NK-92 treated with Interleukin-12 subunit alpha and Interleukin-12 subunit beta, amount 100 ng/mL, for 24 hours (cell line): ENCODE measurements at regions not wholly inside any gene's neighbourhood (a gene's known extent, or its start where the extent isn't known, plus 50 kb on each side); places are given as distances from the start of the nearest gene placed in this dataset.

Source experiments
- DNase-seq: peaks from one replicate; lab custom pipeline; 2025; lab: John Stamatoyannopoulos, UW

DNA sequence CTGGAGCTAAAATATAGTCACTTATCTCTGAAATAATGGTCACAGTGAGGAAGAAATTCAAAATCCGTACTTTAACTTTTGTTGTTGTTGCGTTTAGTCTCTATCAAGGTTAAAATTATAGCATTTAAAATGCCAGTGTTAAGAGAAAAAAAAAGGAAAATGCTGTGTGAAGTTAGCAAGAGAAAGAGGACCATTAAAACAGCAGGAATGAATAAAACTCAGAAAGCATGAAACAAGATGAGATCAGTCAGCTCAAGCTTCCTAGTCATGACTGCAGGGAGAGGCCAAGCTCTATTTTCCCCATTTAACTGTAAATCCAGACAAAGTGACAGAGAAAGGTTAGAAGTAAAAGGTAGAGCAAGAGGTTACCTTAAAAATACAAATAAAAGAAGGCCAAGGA lies 281.7 kb upstream of the ATP5MC3 start:
- no peak for DNase-seq

DNA sequence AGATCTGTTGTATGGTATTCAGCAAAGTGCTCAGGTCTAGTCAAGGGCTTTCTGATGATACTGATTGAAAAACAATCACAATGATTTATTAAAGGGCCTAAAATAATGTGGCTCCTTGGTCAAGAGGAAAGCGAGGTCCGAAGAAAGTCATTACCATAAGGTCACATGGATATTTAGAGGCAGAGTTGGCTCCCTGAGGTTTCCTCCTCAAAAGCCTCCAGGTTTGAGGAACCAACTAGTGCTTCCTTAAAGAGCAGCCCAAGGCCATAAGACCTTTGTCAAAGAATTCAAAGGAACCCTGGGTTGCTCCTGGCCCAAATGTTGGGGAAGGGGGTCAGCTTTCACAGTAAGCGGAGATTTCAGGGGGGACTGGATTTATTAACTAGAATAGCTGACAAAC lies 280.7 kb upstream of the ATP5MC3 start:
- no peak for DNase-seq

DNA sequence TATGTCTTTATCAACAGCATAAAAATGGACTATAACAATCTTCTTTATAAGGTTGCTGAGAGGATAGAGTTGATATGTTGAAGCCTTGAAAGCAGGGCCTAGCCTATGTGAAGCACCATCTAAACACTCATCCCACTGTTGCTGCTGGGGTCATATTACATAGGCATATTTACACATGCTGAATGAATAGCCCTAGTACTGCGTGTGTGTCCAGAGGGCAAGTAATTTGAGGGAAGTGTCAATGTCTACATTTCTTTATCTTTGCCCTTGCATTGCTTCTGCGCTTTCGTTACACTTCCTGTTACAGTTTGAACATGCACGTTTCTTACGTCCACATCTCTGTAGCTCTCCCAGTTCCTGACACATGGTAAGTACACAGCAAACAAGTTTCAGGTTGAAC lies 280.3 kb upstream of the ATP5MC3 start:
- DNase-seq, result no peak

DNA sequence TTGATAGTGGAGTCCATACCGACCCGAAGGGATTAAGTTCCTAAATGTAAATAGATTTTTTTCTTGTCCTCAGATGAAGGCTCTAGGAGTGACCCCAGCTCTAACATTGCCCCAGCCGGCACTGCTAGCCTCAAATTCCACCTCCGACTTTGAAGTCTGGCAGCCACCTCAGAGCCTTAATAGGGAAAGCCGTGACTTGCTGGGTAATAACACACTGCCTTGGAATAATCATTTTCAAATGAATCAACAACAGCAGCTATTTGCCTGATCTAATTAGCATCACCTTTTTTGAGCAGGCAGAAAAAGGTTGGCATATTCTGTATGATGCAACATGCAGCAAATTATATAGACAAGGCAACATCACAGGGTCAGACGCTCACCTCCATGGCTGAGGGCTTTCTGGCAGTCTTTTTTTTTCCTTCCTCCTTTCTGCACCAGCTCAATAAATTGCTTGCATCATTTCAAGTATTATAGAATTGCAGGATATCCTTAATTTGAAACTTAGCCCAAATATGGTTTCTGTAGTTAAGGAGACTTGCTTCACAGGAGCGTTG lies 276.5 kb upstream of the ATP5MC3 start:
- DNase-seq, result no peak

DNA sequence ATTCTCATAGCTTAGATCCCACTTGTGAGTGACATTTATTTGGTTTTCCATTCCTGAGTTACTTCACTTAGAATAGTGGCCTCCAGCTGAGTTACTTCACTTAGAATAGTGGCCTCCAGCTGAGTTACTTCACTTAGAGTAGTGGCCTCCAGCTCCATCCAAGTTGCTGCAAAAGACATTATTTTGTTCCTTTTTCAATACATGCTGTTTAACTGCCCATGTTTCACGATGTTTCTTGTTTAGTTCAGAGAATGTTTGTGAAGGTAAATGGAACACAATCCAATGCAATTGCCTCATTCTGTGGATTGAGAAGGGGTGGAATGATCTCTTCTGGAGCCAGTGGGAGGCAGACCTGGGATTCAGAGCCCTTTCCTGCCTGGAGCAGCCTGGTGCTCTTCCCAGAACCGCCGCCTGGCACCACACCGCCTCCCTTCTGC lies 273.5 kb upstream of the ATP5MC3 start:
- DNase-seq, result no peak

DNA sequence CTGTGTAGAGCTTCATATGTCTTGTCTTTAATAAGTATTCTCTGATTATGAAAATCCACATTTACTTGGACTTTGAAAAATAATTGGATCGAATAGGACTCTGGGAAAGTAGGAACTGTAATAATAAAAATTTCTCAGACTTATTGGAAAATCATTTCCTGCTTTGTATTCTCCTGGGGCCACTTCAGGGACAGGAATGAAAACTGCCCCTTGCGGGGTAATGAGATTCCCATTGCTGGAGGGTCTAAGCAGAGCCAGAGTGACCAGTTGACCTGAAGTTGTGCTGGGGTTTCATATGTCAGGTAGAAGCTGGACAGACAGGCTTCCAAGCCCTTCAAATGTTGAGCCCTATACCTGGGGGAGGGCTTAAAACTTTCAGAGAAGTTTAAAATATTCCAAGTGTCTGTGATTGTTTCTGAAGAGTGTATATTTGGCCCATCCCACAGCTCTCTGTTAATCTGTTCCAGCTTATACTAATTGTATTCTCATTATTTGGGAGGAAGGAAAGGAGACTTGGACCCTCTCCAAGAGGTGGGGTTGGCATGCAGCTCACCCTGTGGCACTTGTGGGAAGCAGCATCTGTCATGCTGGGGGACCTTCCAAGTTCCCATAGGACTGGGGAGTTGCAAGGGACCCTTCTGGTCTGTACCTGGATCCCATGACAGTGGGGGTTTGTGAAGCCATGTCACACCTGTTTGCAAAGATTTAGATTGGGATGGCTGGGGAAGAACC lies 268.7 kb upstream of the ATP5MC3 start:
- no peak for DNase-seq

DNA sequence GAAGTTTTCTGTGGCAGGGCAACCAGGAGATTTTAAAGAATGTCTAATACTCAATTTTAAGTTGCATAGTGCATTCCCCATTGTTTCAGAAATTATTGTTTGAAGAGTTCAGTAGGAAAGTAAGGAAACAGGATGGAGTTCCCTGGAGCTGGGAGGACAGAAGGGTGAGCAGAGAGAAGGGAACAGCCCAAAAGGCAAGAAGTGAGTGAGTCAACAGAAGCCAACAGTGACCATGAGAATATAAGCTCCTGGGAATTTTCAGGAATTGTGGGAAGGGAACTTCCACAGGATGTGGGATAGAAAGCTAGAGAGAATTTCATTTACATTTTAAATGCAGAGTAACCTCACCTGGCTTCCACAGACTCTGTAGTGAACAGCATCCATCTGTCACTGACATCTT lies 268.1 kb upstream of the ATP5MC3 start:
- no peak for DNase-seq

DNA sequence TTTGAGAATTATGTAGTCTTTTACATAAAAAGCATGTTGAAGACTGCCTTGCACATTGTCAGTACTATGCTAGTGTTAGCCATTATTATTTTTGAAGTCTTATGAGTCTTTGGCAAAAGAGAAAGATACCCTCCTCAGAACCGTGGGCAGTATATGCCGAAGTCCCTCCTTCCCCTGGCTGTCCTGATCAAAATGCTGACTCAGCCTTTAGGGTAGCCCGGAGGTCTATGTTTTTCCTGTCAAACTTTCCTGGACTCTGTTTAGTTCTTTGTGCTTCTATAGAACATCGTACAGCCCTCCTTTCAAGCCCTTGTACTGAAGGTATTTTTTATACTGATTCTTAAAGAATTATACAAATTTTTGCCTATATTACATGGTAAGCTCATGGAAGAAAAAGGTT lies 264.7 kb upstream of the ATP5MC3 start:
- DNase-seq, result no peak

DNA sequence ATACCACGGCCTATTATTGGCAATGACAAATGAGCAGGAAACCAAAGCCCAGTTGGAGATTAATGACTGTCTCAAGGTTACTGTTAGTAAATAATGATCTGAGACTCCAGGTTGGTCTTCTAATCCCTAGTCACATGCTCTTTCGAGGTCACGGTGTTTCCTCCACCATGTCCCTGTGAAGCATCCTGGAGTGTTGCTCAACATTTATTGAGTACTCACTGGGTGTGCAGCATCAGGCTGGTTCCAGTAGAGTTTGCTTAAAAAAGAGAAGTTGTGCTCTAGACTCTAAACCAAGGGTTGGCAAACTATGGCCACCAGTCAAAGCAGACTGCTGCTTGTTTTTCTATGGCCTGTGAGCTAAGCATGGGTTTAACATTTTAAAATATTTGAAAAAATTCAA lies 263.8 kb upstream of the ATP5MC3 start:
- no peak for DNase-seq

DNA sequence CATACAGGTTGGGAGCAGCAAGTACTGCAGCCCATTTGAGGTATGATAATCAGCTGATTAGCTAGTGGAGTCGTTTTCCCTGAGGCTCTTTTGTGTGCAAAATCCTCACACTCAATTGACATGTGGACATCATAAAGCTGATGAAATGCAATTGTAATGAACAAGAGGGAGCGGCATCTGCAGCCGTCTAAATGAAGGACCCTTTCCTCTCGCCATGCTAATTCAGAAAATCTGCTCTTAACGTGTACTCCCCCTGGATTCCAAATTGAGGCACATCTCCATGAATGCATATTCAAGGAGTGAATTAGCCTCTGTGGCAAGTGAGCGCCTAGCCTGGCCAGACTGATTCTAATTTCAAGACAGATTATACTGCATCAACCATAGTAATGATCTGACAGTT lies 260.9 kb upstream of the ATP5MC3 start:
- no peak for DNase-seq

DNA sequence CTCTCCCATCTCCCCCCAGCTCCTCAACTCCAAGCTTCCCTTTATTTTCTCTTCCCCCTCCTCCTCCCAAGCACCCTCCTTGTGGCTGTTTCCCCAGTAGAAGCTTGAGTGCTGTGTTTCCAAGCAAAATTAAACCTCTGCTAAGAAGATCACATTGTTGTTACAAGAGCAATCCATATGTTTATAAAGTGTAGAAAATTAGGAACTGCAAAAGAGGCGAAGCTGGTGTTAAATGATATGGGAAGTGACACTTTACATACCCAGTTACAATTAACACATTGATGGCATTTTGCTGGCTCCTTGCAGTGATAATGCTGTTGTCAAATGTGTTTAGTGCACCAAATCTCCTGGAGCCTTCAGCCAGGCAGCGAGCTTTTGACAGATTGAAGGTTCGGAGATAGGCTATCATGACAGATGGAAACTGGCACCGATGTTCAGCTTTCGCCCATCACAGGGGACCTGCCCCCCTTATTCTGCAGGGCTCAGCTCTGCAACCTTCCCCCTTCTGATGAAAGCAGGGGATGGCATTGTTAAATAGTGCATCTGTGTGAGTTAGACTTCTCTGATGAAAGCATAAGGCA lies 259.8 kb upstream of the ATP5MC3 start:
- no peak for DNase-seq

DNA sequence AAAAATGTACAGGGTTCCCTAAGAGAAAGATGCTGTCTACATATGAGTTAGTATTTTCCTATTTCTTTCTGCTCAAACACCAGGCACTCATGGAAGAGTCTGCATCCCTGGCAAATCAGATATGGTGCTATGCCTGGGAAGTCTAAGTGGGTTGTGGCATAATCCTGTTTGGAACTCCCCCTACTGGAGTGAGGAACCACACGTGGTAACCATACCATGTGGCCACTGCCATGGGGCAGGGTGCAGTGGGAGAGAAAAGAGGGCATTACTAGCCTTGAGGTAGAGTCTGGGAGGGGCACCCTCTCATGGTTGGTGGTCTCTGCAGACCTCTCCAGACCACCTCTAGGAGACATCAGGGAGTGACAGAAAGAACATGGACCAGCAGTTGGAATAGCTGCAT lies 257.9 kb upstream of the ATP5MC3 start:
- DNase-seq, result no peak

DNA sequence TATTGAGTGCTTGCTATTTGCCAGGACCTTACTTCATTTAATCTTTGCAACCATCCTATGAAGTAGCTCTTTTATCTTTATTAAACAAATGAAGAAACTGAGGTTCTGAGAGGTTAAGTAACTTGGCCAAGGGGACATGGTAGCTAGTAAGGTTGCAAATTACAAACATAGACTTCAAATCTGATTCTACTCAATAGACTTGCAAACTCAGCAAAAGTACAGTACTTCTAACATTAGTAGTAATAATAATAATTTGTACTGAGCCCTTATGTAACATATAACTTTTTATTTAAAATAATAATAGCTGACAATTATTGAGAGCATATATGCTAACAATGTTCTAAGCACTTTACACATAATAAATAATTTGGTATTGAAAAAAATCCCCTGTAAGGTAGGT lies 255.7 kb upstream of the ATP5MC3 start:
- DNase-seq, result no peak

DNA sequence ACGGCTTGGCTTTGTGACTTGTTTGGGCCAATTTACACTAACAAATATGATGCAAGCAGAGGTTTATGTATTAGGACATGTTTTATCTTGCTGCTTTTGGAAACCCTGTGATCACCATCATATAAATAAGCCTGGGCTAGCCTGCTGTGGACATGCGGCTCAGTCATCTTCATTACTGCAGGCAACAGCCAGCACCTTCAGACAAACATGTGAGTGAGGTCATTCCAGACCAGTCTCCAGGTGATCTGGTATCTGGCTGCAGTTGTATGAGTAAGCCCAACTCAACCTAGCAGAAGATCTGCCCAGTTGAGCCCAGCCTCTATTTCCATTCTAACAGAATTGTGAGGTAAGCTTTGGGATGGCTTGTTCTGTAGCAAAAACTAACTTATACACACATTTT lies 254.6 kb upstream of the ATP5MC3 start:
- DNase-seq, result no peak

DNA sequence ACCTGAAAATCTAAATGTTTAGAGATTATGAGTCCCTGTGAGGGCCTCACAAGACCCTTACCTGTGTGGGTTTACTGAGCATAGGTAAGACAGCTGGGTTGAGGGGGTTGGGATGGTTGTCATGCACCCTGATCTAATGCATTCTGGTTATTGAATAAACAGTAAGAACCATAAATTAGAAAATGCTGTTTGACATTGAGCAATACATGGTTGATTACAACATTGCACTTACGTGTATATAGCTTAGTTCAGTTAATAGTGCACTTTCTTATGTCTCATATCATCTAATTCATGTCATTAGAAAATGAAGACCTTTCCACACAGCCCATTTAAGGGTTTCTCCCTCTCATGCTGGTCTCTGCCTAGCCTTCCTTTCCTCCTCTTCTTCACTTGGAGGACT lies 253.5 kb upstream of the ATP5MC3 start:
- no peak for DNase-seq

DNA sequence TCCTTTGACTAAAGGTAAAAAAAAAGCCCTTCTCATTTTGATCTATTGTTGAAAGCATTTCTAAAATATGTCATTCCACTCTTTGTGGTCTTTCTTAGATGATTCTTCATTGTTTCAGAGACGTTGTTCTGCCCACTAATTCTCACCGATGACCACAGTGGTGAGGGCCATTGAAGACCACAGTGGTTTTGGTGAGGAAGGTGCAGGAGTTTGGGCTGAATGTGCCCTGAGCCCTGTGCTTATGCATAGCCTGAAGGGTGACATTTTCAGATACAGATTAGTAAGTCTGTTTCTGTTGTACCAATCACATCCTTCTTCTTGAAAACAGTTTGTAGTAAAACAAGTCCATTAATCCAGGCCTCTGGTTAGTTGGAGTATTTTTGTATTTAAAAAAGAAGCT lies 251.3 kb upstream of the ATP5MC3 start:
- DNase-seq, result no peak

DNA sequence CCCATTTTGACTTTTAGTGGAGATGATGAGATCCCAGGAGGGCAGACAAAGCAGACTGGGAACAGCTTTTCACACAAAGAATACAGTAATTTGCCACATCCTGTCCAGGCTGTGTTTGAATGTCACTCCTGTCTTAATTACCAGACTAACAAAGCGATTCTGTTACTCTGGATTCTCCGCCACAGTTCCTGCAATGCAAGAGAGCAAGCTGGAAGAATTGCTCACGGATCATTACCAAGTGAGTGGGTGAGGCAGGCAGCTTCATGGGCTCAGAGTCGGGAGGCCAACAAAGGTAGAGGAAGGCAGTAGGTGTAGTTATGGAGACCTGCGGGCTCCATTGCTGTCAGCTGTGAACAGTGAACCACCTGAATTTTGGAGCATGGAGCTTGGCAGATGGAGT lies 250.5 kb upstream of the ATP5MC3 start:
- DNase-seq, result no peak

DNA sequence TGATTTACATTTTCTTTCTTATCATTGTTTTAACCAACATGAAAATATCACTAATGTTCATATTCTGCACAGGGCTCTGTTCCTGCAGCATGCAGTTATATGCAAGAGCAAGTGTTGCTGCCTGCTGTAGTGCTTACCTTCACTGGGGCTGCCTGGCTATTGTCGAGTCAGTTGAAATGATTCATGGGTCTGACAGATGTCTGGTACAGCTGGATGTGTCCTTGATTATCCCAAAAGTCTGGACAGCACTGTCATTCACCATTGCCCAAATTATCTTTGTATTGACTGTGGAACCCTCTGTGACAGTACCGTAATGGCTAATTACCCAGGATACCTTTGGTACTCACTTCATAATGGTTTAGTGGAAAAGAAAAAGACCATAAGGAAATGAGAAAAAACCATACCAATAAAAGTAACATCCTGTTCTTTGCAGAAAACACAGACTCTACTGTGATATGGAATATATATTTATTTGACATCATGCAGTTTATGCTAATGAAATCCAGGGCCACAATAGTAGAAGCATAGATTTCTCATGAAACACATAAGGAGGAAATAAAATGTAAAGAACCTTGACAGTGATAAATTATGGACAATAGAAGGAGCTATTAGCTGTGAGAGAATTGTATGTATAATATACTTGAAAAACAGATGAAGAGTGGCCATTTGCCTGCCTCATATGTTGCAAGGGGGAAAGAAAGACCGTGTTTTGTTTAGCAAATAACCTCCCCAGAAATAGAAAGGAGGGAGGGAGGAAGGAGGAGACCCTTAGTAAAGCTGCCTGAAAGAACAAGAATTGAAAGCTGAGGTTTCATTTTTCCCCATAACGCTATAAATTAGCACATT lies 249.8 kb upstream of the ATP5MC3 start:
- DNase-seq, result no peak

DNA sequence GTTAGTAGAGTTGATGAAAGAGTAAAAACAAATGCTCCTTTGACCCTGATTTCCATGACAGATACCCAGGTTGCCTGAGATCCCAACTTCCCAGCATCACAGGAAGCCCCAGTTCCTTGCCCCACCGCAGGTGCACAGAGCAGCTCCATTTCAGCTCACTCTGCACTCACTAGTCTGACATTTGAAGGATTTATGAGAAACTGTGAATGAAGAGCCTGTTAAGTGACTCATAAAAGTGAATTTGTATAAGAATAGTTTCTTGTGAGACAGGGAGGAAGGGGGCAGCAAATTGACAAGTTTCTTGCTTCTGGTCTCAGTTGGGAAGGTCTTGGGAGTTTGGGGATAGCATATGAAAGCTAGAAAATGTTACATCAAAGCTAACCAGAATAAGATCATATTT lies 248.7 kb upstream of the ATP5MC3 start:
- DNase-seq, result no peak

DNA sequence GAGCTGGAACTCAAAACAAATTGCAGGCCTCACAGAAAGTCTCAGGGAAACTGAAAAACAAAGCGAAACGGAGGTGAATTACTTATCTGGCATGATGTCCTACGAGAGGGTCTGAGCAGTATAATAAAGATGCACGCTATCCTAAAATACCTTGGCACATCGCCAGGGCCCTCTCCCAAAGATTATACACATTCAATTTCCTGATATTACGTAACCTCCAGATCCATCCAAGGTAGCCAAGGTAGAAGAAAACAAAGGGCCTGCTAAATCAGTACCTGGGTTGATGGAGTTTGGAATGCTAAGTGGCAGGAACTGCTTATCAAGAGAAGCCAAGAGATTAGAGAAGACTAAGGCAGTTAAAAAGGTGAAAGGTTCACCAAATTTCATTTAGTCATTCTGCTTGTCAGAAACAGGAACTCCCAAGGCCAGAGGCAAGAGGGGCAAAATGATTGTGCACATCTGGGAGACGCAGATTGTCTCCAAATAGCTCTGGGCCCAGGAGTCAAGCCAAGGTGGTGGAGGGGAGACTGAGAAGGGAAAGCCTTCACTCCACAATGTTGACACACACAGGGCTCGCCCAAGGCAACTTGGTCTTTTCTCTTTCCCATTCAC lies 236.8 kb upstream of the ATP5MC3 start:
- DNase-seq, result no peak

DNA sequence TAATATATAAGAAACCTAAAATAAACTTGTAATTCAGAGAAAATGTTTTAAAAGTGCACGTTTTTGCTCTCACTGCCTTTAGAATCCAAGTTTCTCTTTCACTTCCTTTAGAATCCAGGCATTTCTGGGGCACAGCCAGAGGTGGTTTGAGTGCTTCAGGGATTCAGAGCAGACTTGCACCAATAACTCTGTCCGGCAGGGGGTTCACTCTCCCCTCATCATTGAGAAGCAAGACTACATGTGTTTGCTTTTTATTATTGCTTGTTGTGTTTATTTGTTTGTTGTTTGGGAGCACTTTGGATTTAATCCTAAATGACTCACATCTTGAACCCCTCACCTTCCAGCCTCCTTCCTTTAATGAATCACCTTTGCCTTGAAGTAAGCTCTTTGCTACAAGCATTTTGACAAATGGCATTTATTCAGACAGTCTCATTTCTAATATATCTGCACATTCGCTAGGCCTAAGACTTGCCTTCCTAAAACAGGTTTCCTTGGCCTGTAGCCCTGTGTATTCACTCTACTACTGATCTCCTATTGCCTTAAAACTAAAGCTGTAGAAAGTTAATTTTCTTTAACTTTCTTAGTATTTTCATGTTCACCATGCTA lies 233.5 kb upstream of the ATP5MC3 start:
- DNase-seq, result no peak
